ENCODE measurements at regions not wholly inside any gene's neighbourhood (a gene's known extent, or its start where the extent isn't known, plus 50 kb on each side); places are given as distances from the start of the nearest gene placed in this dataset.

DNA sequence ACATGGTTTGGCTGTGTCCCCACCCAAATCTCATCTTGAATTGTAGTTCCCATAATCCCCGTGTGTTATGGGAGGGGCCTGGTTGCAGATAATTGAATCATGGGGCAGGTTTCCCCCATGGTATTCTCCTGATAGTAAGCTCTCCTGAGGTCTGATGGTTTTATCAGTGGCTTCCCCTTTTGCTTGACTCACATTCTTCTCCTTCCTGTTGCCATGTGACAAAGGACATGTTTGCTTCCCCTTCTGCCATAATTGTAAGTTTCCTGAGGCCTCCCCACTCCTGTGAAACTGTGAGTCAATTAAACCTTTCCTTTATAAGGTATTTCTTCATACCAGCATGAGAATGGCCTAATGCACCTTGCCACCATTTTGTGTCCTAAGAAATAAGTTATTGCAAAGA is 415.0 kb downstream of the COL11A1 start:
- TF ChIP-seq USF2 (IDR thresholded peaks at IDR 0.05; ENCODE audit: low read depth, low read length) (no peak), BHLHE40 (IDR thresholded peaks at IDR 0.05; ENCODE audit: low read depth, low read length) (no peak), SMC3 (IDR thresholded peaks at IDR 0.05; ENCODE audit: low read depth, low read length) (no peak), RAD21 (IDR thresholded peaks at IDR 0.05; ENCODE audit: low read length) (no peak), ELK1 (IDR thresholded peaks at IDR 0.05; ENCODE audit: borderline replicate concordance, low read depth, low read length) (no peak), RCOR1 (IDR thresholded peaks at IDR 0.05; ENCODE audit: insufficient replicate concordance, low read length) (no peak), RFX5 (IDR thresholded peaks at IDR 0.05; ENCODE audit: low read depth, low read length) (no peak), FOS (IDR thresholded peaks at IDR 0.05; ENCODE audit: low read depth, low read length) (no peak), MXI1 (IDR thresholded peaks at IDR 0.05; ENCODE audit: borderline replicate concordance, low read depth, low read length) (no peak), POLR2A (IDR thresholded peaks at IDR 0.05; ENCODE audit: low read depth, low read length) (no peak), CEBPB (IDR thresholded peaks at IDR 0.05; ENCODE audit: low read depth, low read length) (no peak), MAFK (IDR thresholded peaks at IDR 0.05; ENCODE audit: low read depth, low read length) (no peak), MAZ (IDR thresholded peaks at IDR 0.05; ENCODE audit: borderline replicate concordance, low read depth, low read length) (no peak), CHD1 (IDR thresholded peaks at IDR 0.05; ENCODE audit: low read depth, low read length) (no peak), NFE2L2 (IDR thresholded peaks at IDR 0.05; ENCODE audit: low read depth, low read length) (no peak)
- TF ChIP-seq, protein P1, sequence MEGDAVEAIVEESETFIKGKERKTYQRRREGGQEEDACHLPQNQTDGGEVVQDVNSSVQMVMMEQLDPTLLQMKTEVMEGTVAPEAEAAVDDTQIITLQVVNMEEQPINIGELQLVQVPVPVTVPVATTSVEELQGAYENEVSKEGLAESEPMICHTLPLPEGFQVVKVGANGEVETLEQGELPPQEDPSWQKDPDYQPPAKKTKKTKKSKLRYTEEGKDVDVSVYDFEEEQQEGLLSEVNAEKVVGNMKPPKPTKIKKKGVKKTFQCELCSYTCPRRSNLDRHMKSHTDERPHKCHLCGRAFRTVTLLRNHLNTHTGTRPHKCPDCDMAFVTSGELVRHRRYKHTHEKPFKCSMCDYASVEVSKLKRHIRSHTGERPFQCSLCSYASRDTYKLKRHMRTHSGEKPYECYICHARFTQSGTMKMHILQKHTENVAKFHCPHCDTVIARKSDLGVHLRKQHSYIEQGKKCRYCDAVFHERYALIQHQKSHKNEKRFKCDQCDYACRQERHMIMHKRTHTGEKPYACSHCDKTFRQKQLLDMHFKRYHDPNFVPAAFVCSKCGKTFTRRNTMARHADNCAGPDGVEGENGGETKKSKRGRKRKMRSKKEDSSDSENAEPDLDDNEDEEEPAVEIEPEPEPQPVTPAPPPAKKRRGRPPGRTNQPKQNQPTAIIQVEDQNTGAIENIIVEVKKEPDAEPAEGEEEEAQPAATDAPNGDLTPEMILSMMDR (conservative IDR thresholded peaks at IDR 0.05; ENCODE audit: low read depth, low read length), result no peak
- no peak overlapping the region for H3K4me2 ChIP-seq (ENCODE audit: low read depth, low read length)
- no TSS peak for BruUV-seq (replicated peaks)
- no peak overlapping the region for H4K91ac ChIP-seq (ENCODE audit: insufficient read depth, low read depth, low read length)
- no peaks in the 10 kb centered on the region for H3K4me1 ChIP-seq (ENCODE audit: control insufficient read depth, insufficient read depth, low read length)
- H3K9ac ChIP-seq (ENCODE audit: low read depth, low read length), result no peak overlapping the region
- H3K4me3 ChIP-seq (ENCODE audit: insufficient read depth, low read depth, low read length), result no peak overlapping the region
- H3K4ac ChIP-seq (ENCODE audit: low read depth, low read length), result no peak overlapping the region
- no peaks in the 10 kb centered on the region for H3K27me3 ChIP-seq (ENCODE audit: control insufficient read depth, insufficient read depth, low read length)
- H3K56ac ChIP-seq (ENCODE audit: extremely low read depth, insufficient read depth, low read length), result no peak overlapping the region
- no peak overlapping the region for H2BK20ac ChIP-seq (ENCODE audit: low read depth, low read length)
- no peak overlapping the region for H2BK120ac ChIP-seq (ENCODE audit: low read depth, low read length)
- H2BK5ac ChIP-seq (ENCODE audit: low read depth, low read length, poor library complexity, severe bottlenecking), result no peak overlapping the region
- no peaks in the 10 kb centered on the region for H4K20me1 ChIP-seq (ENCODE audit: insufficient read depth, low read length)
- no peak overlapping the region for H4K5ac ChIP-seq (ENCODE audit: low read depth, low read length)
- no peaks in the 10 kb centered on the region for H3K36me3 ChIP-seq (ENCODE audit: control insufficient read depth, insufficient read depth, low read length)
- ChIA-PET CTCF (interaction anchor here (0.6 kb wide), 1 partner anchor 511 kb away, joined by 4 read pairs; no protein-coding TSS in a partner anchor), POLR2A (ENCODE audit: unreplicated experiment) (no interaction called here)
- intact Hi-C loops (cut with micrococcal nuclease), result no loop called here
- no peak overlapping the region for H4K8ac ChIP-seq (ENCODE audit: low read depth in 2 of 2, low read length in 2 of 2)
- WGBS, 2 experiments (ENCODE audit: extremely low coverage in 2 of 2, insufficient read length in 1 of 2), result no CpG with 5 or more reads among the region's 1 CpG
- in situ Hi-C loops (cut with MboI; ENCODE audit: low sequenced_read_pairs), result no loop called here
- no peak overlapping the region for H2AK9ac ChIP-seq (replicated peaks; ENCODE audit: low read depth, low read length, poor library complexity)
- dilution Hi-C loops (cut with HindIII; ENCODE audit: low sequenced_read_pairs, unreplicated experiment), result no loop called here
- H3K27ac ChIP-seq (ENCODE audit: insufficient read depth, low read length), result no peak overlapping the region
- H3K23ac ChIP-seq (ENCODE audit: low read depth, low read length), result no peak overlapping the region
- H3K79me1 ChIP-seq (ENCODE audit: low read depth in 1 of 2, low read length in 2 of 2), result no peaks in the 10 kb centered on the region
- H2AFZ ChIP-seq (replicated peaks; ENCODE audit: low read length, poor library complexity), result no peak overlapping the region
- H3K9me1 ChIP-seq (ENCODE audit: insufficient read depth, low read length), result no peaks in the 10 kb centered on the region
- H3K9me3 ChIP-seq (ENCODE audit: control insufficient read depth, insufficient read depth, low read length), result no peaks in the 10 kb centered on the region
- no peak overlapping the region for H2AK5ac ChIP-seq (ENCODE audit: low read depth, low read length)
- ATAC-seq (ENCODE audit: low read depth) (no peak), DNase-seq (no peak)
- H3K18ac ChIP-seq (ENCODE audit: low read depth, low read length), result no peak overlapping the region
- no peak overlapping the region for H2BK15ac ChIP-seq (ENCODE audit: low read depth, low read length)
- H3K14ac ChIP-seq (replicated peaks; ENCODE audit: low read depth, low read length), result no peak overlapping the region
